ENCODE measurements at regions not wholly inside any gene's neighbourhood (a gene's known extent, or its start where the extent isn't known, plus 50 kb on each side); places are given as distances from the start of the nearest gene placed in this dataset.

GRCh38 chr7:9264395-9264794 is 831.0 kb downstream of the NXPH1 start:
- TF ChIP-seq POLR2A (IDR thresholded peaks at IDR 0.05; ENCODE audit: low read length) (no peak), GATA1 (IDR thresholded peaks at IDR 0.05; ENCODE audit: low read depth, low read length) (no peak)

Data from erythroblast (primary cell).